ENCODE measurements at regions not wholly inside any gene's neighbourhood (a gene's known extent, or its start where the extent isn't known, plus 50 kb on each side); places are given as distances from the start of the nearest gene placed in this dataset.

- H3K4me3 Mint-ChIP-seq (ENCODE audit: unreplicated experiment): no peak overlapping the region
Measured at GRCh38 chr18:66193394-66193793, 410.5 kb downstream of the CDH19 start.

GRCh38 chr18:66168685-66169235 lies 417.9 kb downstream of the CDH7 start:
- DNase-seq (ENCODE audit: extremely low spot score, unreplicated experiment): no peak
- H3K27ac Mint-ChIP-seq (ENCODE audit: unreplicated experiment): no peak overlapping the region
- no peak overlapping the region for H3K4me3 Mint-ChIP-seq (ENCODE audit: unreplicated experiment)
- TF ChIP-seq, protein P1, sequence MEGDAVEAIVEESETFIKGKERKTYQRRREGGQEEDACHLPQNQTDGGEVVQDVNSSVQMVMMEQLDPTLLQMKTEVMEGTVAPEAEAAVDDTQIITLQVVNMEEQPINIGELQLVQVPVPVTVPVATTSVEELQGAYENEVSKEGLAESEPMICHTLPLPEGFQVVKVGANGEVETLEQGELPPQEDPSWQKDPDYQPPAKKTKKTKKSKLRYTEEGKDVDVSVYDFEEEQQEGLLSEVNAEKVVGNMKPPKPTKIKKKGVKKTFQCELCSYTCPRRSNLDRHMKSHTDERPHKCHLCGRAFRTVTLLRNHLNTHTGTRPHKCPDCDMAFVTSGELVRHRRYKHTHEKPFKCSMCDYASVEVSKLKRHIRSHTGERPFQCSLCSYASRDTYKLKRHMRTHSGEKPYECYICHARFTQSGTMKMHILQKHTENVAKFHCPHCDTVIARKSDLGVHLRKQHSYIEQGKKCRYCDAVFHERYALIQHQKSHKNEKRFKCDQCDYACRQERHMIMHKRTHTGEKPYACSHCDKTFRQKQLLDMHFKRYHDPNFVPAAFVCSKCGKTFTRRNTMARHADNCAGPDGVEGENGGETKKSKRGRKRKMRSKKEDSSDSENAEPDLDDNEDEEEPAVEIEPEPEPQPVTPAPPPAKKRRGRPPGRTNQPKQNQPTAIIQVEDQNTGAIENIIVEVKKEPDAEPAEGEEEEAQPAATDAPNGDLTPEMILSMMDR (IDR thresholded peaks at IDR 0.05): no peak
- H3K4me1 Mint-ChIP-seq (ENCODE audit: unreplicated experiment): no peaks in the 10 kb centered on the region
- H3K9me3 Mint-ChIP-seq (ENCODE audit: unreplicated experiment): no peaks in the 10 kb centered on the region
- no peaks in the 10 kb centered on the region for H3K36me3 Mint-ChIP-seq (ENCODE audit: unreplicated experiment)
- H3K27me3 Mint-ChIP-seq (ENCODE audit: unreplicated experiment): no peaks in the 10 kb centered on the region

More at GRCh38 chr18:66193394-66193793, 410.5 kb downstream of the CDH19 start:
- no peak for DNase-seq (ENCODE audit: extremely low spot score, unreplicated experiment)
- TF ChIP-seq, protein P1 (IDR thresholded peaks at IDR 0.05): no peak
- Mint-ChIP-seq H3K4me1 (ENCODE audit: unreplicated experiment) (no peaks in the 10 kb centered on the region), H3K9me3 (ENCODE audit: unreplicated experiment) (no peaks in the 10 kb centered on the region), H3K27me3 (ENCODE audit: unreplicated experiment) (no peaks in the 10 kb centered on the region), H3K36me3 (ENCODE audit: unreplicated experiment) (no peaks in the 10 kb centered on the region), H3K27ac (ENCODE audit: unreplicated experiment) (no peak overlapping the region)

- no peak for DNase-seq (ENCODE audit: extremely low spot score, unreplicated experiment)
- Mint-ChIP-seq H3K9me3 (ENCODE audit: unreplicated experiment) (no peaks in the 10 kb centered on the region), H3K4me3 (ENCODE audit: unreplicated experiment) (no peak overlapping the region), H3K36me3 (ENCODE audit: unreplicated experiment) (no peaks in the 10 kb centered on the region), H3K4me1 (ENCODE audit: unreplicated experiment) (no peaks in the 10 kb centered on the region), H3K27me3 (ENCODE audit: unreplicated experiment) (no peaks in the 10 kb centered on the region), H3K27ac (ENCODE audit: unreplicated experiment) (no peak overlapping the region)
- TF ChIP-seq, protein P1 (IDR thresholded peaks at IDR 0.05): no peak
Measured at GRCh38 chr18:66167829-66168684, 417.2 kb downstream of the CDH7 start.

DNA sequence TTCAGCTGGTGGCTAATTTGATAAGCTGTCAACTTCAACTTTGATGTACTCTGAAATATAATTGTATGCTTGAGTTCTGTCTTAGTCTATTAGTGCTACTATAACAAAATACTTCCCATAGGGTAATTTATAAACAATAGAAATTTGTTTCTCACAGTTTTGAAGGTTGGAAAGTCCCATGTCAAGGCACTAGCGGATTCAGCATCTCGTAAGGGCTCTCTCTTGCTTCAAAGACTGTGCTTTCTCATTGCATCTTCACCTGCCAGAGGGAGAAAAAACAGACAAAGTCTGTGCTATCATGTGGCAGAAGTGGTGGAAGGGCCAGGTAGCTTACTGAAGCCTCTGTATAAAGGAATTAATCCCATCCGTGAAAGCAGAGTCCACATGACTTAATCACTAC lies 409.2 kb downstream of the CDH7 start:
- H3K27me3 Mint-ChIP-seq (ENCODE audit: unreplicated experiment): no peaks in the 10 kb centered on the region
- H3K9me3 Mint-ChIP-seq (ENCODE audit: unreplicated experiment): peaks cover 3% of the 10 kb centered on the region
- DNase-seq (ENCODE audit: extremely low spot score, unreplicated experiment): no peak
- no peak overlapping the region for H3K4me3 Mint-ChIP-seq (ENCODE audit: unreplicated experiment)
- TF ChIP-seq, protein P1 (IDR thresholded peaks at IDR 0.05): no peak
- no peaks in the 10 kb centered on the region for H3K36me3 Mint-ChIP-seq (ENCODE audit: unreplicated experiment)
- no peak overlapping the region for H3K27ac Mint-ChIP-seq (ENCODE audit: unreplicated experiment)
- H3K4me1 Mint-ChIP-seq (ENCODE audit: unreplicated experiment): no peaks in the 10 kb centered on the region

- no peaks in the 10 kb centered on the region for H3K36me3 Mint-ChIP-seq (ENCODE audit: unreplicated experiment)
- H3K9me3 Mint-ChIP-seq (ENCODE audit: unreplicated experiment): peaks cover 3% of the 10 kb centered on the region
- no peak overlapping the region for H3K4me3 Mint-ChIP-seq (ENCODE audit: unreplicated experiment)
- no peak for DNase-seq (ENCODE audit: extremely low spot score, unreplicated experiment)
- H3K27ac Mint-ChIP-seq (ENCODE audit: unreplicated experiment): no peak overlapping the region
- TF ChIP-seq, protein P1 (IDR thresholded peaks at IDR 0.05): no peak
- H3K27me3 Mint-ChIP-seq (ENCODE audit: unreplicated experiment): no peaks in the 10 kb centered on the region
- no peaks in the 10 kb centered on the region for H3K4me1 Mint-ChIP-seq (ENCODE audit: unreplicated experiment)
Measured at GRCh38 chr18:66159451-66159850, 408.6 kb downstream of the CDH7 start.

All from osteocyte (in vitro differentiated cells).